ENCODE measurements at regions not wholly inside any gene's neighbourhood (a gene's known extent, or its start where the extent isn't known, plus 50 kb on each side); places are given as distances from the start of the nearest gene placed in this dataset. TPM values are rescaled to one million over a fixed set of nuclear protein-coding genes. Genes with fewer than 3 reads are reported as not detected.
"Not testable (repeated sequence)": the region's sequence is repeated elsewhere in the genome, so short reads cannot be mapped to it uniquely, and the experiment has no call there.

DNA sequence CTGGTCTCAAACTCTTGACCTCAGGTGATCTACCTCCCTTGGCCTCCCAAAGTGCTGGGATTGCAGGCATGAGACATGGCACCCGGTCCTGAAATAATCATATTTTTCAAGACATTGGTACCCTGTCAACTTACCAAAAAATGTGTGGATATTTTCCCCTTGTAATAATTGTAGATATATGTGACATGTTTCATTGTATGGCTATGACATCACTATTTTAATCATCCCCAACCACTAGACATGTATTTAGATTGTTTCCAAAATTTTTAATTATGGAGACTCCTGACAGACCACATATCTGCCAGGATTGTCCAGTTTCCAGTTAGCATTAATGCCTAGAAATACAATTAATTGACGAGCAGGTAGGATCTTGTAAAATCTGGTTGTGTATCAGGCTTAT is 96.7 kb upstream of the NEGR1 start:
- DNase-seq = no peak

DNA sequence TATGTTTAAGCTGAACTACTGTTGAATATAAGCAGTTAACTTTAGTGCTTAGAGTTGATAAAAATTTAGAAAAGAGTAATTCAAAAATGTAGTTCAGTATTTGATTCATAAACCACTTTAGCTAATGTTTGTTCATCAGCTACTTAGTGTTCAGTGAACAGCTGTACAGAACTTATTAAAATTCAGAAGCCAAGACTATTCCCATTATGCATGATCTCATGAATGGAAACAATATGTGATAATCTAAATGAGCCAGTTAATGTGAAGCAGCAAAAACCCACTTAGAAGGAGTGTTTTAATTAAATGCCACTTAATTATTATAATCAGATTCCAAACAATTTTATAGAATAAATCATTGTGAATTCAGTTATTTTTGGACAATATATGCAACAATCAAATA is 92.9 kb upstream of the NEGR1 start:
- no peak for DNase-seq

DNA sequence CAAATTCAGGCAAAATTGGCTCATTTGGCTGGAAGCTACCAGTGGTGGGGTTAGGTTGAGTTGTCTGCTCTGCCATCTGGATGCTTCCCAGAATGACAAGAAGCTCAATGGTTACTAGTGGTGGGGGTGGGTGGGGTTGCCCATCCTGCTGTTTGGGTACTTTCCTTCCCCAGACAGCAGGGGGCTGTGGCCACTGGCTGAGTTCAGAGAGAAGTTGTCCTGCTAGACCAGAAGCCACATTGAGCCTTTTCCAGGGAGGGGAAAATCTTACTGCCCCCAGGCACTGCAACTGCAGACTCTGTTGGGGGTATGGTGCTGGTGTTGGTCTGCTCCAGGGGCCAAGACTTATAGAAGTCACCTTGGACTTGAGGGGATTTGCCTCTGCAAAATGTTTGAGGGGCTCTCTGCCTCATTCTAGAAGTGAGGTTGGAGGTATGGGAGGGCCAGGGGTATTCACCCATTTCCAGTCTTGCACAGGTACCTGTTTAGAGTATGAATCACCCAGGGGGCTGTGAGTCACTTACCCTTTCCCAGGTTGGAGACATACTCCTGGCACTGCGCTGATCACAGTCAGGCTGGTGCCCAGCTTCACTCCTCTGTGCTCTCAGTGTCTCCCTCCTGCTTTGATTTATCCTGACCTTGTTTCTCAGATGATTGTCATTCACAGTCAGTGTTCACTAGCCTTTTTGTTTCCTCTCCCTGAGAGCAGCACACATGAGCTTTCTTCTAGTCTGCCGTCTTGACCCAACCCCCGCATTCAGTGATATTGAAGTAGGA is 89.1 kb upstream of the NEGR1 start:
- DNase-seq = no peak

DNA sequence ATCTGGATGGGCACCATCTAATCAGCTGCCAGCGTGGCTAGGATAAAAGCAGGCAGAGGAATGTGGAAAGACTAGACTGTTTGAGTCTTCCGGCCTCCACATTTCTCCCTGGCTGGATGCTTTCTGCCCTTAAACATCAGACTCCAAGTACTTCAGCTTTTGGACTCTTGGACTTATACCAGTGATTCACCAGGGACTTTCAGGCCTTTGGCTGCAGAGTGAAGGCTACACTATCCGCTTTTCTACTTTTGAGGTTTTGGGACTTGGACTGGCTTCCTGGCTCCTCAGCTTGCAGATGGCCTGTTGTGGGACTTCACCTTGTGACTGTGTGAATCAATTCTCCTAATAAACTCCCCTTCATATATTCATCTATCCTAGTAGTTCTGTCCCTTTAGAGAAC is 88.5 kb upstream of the NEGR1 start:
- DNase-seq = not testable (repeated sequence)

DNA sequence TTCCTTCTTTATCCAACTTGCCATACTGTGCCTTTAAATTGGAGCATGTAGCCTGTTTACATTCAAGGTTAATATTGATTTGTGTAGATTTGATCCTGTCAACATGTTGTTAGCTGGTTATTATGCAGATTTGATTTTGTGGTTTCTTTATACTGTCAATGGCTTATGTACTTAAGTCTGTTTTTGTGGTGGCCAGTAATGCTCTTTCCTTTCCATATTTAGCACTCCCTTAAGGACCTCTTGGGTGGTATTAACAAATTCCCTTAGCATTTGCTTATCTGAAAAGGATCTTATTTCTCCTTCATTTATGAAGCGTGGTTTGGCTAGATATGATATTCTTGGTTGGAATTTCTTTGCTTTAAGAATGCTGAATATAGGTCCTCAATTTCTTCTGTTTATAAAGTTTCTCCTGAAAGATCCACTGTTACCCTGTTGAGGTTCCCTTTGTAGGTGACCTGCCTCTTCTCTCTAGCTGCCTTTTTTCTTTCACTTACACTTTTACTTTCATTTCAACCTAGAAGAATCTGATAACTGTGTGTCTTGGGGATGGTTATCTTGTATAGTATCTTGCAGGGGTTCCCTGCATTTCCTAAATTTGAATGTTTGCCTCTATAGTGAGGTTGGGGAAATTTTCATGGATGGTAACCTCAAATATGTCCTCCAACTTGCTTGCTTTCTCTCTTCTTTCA is 86.9 kb upstream of the NEGR1 start:
- DNase-seq = no peak

DNA sequence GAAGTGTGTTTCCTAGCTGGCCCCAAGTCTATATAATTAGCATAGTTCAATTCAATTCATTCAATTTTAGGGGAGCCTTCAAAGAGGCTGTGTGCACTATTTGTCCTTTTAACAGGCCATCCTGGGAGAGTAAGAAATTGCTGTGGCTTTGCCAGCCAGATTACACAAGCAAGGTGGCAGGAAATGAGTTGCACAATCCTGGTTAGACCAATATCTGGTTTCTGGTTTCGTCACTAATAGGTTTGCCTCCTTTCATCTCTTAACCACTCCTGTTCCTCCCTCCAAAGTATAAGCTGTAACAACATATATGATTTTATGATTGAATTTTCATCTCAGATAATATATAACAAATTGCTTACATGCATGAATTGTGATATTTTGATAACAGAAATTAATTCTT is 84.1 kb upstream of the NEGR1 start:
- DNase-seq = no peak

DNA sequence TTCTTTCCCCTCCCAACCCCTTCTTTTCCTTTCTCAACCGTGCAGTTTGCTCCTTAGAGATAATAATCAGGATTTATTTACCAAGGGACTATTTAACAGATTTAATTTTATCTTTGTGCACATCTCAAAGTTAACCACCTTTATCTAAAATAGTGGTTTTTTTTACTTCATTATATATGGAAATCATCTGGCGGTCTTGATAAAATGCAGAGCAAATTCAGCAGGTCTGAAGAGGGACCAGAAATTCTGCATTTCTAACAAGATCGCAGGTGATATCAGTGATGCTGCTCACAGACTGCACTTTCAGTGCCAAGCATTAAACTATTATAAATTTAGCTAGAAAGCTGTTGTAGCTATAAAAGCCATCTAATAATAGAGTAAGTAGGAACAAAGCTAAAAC is 83.4 kb upstream of the NEGR1 start:
- DNase-seq = no peak

DNA sequence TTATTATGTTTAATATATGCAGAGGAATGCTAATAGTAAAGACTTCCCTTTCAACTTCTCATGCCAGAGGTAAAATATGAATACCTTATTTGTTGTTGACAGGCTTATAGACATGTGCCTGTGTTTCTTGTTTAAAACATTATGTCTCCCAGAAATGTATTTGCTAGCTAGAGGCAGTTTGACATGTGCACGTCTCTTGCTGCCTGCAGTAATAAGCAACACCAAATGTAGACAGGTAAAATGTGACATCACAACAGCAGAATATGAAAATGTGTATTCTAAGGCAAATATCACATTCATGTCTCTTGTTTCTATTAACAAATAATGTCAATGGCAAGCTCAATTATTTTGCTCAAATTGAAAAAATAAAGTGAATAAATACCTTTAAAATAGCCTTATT is 80.2 kb upstream of the NEGR1 start:
- DNase-seq = no peak

DNA sequence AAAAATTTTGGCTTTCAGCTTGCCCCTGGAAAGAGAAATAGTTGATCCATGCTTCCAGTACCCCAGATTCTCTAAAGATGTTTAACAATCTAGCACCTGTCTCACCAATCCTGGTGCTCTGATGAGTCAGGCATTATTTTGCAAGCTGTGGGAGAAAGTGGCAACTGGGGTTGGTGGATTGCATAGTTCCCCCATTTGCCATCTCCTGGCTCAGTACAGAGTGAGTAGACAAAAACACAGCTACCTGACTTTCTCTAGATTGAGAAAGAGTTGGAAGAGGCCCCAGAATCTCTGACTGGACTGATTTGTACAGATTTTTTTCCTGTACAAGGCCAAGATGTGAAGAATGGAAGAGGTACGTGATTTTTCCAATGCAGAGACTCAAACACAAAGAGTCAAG is 75.1 kb upstream of the NEGR1 start:
- no peak for DNase-seq

DNA sequence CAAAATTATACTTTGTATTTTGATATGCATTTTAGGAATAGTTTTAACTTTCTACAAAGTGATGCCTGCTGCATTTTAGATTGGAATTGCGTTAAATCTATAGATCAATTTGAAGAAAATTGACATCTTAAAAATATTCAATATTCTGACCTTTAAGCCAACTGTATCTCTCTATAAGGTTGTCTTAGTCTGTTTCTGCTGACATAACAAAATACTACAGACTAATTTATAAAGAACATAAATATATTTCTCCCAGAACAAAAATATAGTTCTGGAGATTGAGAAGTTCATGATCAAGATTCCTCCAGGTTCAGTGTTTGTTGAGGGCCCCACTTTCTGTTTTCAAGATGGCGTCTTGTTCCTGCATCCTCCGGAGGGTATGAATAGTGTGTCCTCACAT is 73.6 kb upstream of the NEGR1 start:
- no peak for DNase-seq

DNA sequence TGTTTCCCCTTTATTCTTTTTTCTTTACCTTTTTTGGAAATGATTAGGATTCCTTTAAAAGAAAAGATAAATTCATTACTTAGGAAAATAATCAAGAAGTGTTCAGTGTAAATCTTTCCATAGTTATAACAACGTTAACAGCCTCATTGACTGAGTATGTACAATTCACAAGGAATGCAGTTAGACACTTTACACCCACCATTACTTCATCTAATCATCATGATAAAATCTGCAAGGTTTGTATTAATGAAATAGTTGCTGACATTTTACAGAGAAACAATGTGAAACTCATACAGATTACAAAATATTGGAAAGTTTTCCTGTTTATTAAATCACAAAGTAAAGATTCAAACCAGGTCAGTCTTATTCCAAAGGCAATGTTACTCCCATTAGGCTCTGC is 59.3 kb upstream of the NEGR1 start:
- DNase-seq = no peak

DNA sequence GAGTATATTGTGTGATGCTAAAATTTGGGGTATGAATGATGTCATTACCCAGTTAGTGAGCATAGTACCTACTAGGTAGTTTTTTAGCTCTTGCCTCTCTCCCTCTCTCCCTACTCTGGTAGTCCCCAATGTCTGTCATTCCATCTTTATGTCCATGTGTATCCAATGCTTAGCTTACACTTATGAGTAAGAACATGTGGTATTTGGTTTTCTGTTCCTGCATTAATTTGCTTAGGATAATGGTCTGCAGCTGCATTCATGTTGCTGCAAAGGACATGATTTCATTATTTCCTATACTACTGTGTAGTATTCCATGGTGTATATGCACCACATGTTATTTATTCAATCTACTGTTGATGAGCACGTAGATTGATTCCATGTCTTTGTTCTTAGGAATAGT is 54.4 kb upstream of the NEGR1 start:
- DNase-seq = no peak

Small RNA genes lying in the stretch of these regions (small RNA-seq; reads per million reads assigned to genes)
- gene RN7SKP19 (ENCODE audit: low replicate concordance) (not detected), gene RNA5SP50 (ENCODE audit: low replicate concordance) (not detected), gene RNU4ATAC8P (ENCODE audit: low replicate concordance) (not detected), gene RNU6-1246P (ENCODE audit: low replicate concordance) (not detected)

Measured in tongue (tissue), 2 donors.